Endothelial cell of umbilical vein (primary cell): ENCODE measurements at regions not wholly inside any gene's neighbourhood (a gene's known extent, or its start where the extent isn't known, plus 50 kb on each side); places are given as distances from the start of the nearest gene placed in this dataset.

Source experiments
- BruUV-seq: library from RNA; stranded (reverse); fragments of 400-500 nt; replicated peaks from 2 replicates; lab custom pipeline; 2021; lab: Mats Ljungman, UMichigan
- CTCF ChIA-PET: fragments of 300-600, 350-600 bp; sonication (Branson Sonifier 250); formaldehyde crosslinking; loops from one replicate; lab custom pipeline; 2021; ENCODE audit warnings: antibody characterized with exemption, inconsistent platforms; lab: Charles Lee
- POLR2A ChIA-PET: fragments of 300-600, 350-600 bp; sonication (Branson Sonifier 250); formaldehyde crosslinking; loops from one replicate; lab custom pipeline; 2021; ENCODE audit warnings: antibody characterized with exemption, inconsistent platforms; lab: Charles Lee
- DNase-seq: peaks from one replicate; pipeline ENCODE4 v3.0.0-alpha.2; 2011; ENCODE audit warnings: low read depth, low spot score
- FAIRE-seq: peaks from 2 replicates; lab custom pipeline; 2011; peaks lifted over from hg19 to GRCh38; lab: Jason Lieb, UNC
- H2AFZ ChIP-seq: 2 replicates; pipeline ENCODE4 v1.6.0; 2012; ENCODE audit warnings: low read depth, low read length, control low read depth, inconsistent platforms
- H3K27ac ChIP-seq: 2 replicates; pipeline ENCODE4 v1.5.1; 2011; ENCODE audit warnings: low read depth, mild to moderate bottlenecking, control low read depth, low read length, moderate library complexity; ENCODE audit not compliant: insufficient read depth
- H3K27me3 ChIP-seq, 2 experiments: 2 replicates each; pipeline versions ENCODE4 v1.6.0 to v1.6.1; 2011; ENCODE audit warnings: low read length in 2 of 2, mixed read lengths in 1 of 2; ENCODE audit not compliant: control insufficient read depth in 2 of 2, insufficient read depth in 2 of 2
- H3K36me3 ChIP-seq, 2 experiments: 2 replicates in 1 of 2; 3 replicates in 1 of 2; pipeline ENCODE4 v1.5.1; 2011; ENCODE audit warnings: low read length in 2 of 2, mild to moderate bottlenecking in 1 of 2, moderate library complexity in 1 of 2; ENCODE audit not compliant: control insufficient read depth in 2 of 2, insufficient read depth in 2 of 2; ENCODE audit errors: extremely low read depth in 1 of 2
- H3K4me1 ChIP-seq: 3 replicates; pipeline ENCODE4 v1.5.1; 2011; ENCODE audit warnings: mild to moderate bottlenecking, low read length; ENCODE audit not compliant: control insufficient read depth, insufficient read depth; ENCODE audit errors: extremely low read depth
- H3K4me2 ChIP-seq: 2 replicates; pipeline ENCODE4 v1.6.1; 2011; ENCODE audit warnings: low read length, control low read depth, mixed read lengths; ENCODE audit not compliant: insufficient read depth
- H3K4me3 ChIP-seq, 3 experiments: fragments of 200-600 bp in 1 of 3; sonication (generic), shearing (Covaris generic) in 1 of 3; replicated peaks in 1 of 3; 2 replicates each; pipeline ENCODE4 v1.5.1; 2011 to 2016; ENCODE audit warnings: control low read depth in 3 of 3, low read length in 3 of 3, mild to moderate bottlenecking in 2 of 3, inconsistent platforms in 1 of 3, low read depth in 1 of 3, moderate library complexity in 1 of 3; ENCODE audit not compliant: insufficient read depth in 1 of 3
- H3K79me2 ChIP-seq: 2 replicates; pipeline ENCODE4 v1.6.0; 2012; ENCODE audit warnings: low read length, inconsistent platforms; ENCODE audit not compliant: control insufficient read depth, insufficient read depth
- H3K9ac ChIP-seq: replicated peaks from 2 replicates; pipeline ENCODE3; 2011; ENCODE audit warnings: low read length, control low read depth; ENCODE audit not compliant: insufficient read depth; ENCODE audit errors: extremely low read depth
- H3K9me1 ChIP-seq: replicated peaks from 3 replicates; pipeline ENCODE4 v1.6.0; 2011; ENCODE audit warnings: mild to moderate bottlenecking, low read length; ENCODE audit not compliant: control insufficient read depth, insufficient read depth; ENCODE audit errors: extremely low read depth
- H3K9me3 ChIP-seq: replicated peaks from 2 replicates; pipeline ENCODE4 v1.5.1; 2012; ENCODE audit warnings: low read length, inconsistent platforms; ENCODE audit not compliant: control insufficient read depth, insufficient read depth
- H4K20me1 ChIP-seq: replicated peaks from 2 replicates; pipeline ENCODE3; 2011; ENCODE audit warnings: mild to moderate bottlenecking, low read length; ENCODE audit not compliant: control insufficient read depth, insufficient read depth; ENCODE audit errors: extremely low read depth
- EZH2 ChIP-seq: IDR thresholded peaks from 2 replicates; pipeline ENCODE4 v1.6.1; 2012; ENCODE audit warnings: borderline replicate concordance, low read depth, mild to moderate bottlenecking, moderate library complexity, low read length, inconsistent platforms; ENCODE audit not compliant: severe bottlenecking
- FOS ChIP-seq: IDR thresholded peaks from 2 replicates; pipeline ENCODE4 v1.6.1; 2011; ENCODE audit warnings: mild to moderate bottlenecking, low read length, moderate library complexity, borderline replicate concordance; ENCODE audit not compliant: insufficient read depth
- GATA2 ChIP-seq: IDR thresholded peaks from 2 replicates; pipeline ENCODE4 v1.7.0; 2011; ENCODE audit warnings: low read depth, mild to moderate bottlenecking, moderate library complexity, mixed read lengths, low read length; ENCODE audit not compliant: insufficient read length, insufficient read depth
- JUN ChIP-seq: IDR thresholded peaks from 2 replicates; pipeline ENCODE4 v1.6.1; 2011; ENCODE audit warnings: borderline replicate concordance, low read depth; ENCODE audit not compliant: insufficient read length, insufficient read depth
- MYC ChIP-seq: IDR thresholded peaks from one replicate; pipeline ENCODE4 v1.6.1; 2011; ENCODE audit warnings: mild to moderate bottlenecking, low read depth, low read length
- POLR2A ChIP-seq: IDR thresholded peaks from 2 replicates; pipeline ENCODE4 v1.6.1; 2012; ENCODE audit warnings: low read depth, mild to moderate bottlenecking, control low read depth, low read length
- POLR2AphosphoS5 ChIP-seq: IDR thresholded peaks from 2 replicates; pipeline ENCODE4 v1.6.1; 2012; ENCODE audit warnings: low read depth, mild to moderate bottlenecking, control low read depth, low read length, moderate library complexity; ENCODE audit not compliant: insufficient read depth
- dilution Hi-C: fragments of 300-500 bp; cut with MboI; formaldehyde crosslinking; loops from one replicate; pipeline ENCODE4 v1.15.0; 2019; ENCODE audit warnings: low sequenced_read_pairs; ENCODE audit not compliant: extremely low pct_ligation_motif_present
- intact Hi-C: fragments of 100-400 bp; cut with micrococcal nuclease; formaldehyde crosslinking; loops from one replicate; pipeline ENCODE4 v1.10.0; 2022
- TF ChIP-seq, protein P1 (sequence below), 2 donors: IDR thresholded peaks; 1 replicate in 1 of 2; 2 replicates in 1 of 2; pipeline ENCODE4 v1.5.1; 2011; ENCODE audit warnings: low read length in 2 of 2, mild to moderate bottlenecking in 2 of 2, moderate library complexity in 2 of 2, control low read depth in 1 of 2, inconsistent platforms in 1 of 2, low read depth in 1 of 2; ENCODE audit not compliant: insufficient read depth in 1 of 2; ENCODE audit errors: extremely low read depth in 1 of 2

DNA sequence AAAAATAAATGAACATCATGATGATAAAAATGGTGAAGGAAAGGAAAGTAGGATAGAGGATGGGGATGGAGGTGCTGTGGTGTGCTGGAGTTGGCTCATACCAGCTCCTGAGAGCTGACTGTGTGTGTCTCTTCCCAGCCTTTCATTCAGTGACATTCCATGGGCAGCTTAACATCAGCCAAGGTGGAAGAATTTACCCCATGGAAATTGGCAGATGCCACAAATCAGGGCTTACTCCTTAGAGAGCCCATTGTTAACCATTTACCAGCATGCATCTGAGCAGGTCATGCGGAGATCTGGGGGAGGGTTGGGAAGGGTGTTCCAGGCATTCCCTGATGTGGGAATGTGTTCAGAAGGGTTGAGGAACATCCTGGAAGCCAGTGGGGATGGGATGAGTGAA is 164.7 kb upstream of the MYL2 start:
- Histone ChIP-seq H4K20me1 (no peaks in the 10 kb centered on the region), H2AFZ (no peak overlapping the region), H3K4me2 (no peak overlapping the region), H3K36me3 (no peaks in the 10 kb centered on the region), H3K9me3 (no peaks in the 10 kb centered on the region), H3K79me2 (no peaks in the 10 kb centered on the region), H3K9ac (no peak overlapping the region), H3K4me1 (no peaks in the 10 kb centered on the region), H3K4me3 (no peak overlapping the region), H3K9me1 (no peaks in the 10 kb centered on the region), H3K27me3 (no peaks in the 10 kb centered on the region), H3K27ac (no peak overlapping the region)
- no peak for DNase-seq
- intact Hi-C loops, result no loop called here
- POLR2A ChIA-PET, result no interaction called here
- FAIRE-seq, result no peak
- CTCF ChIA-PET, result no interaction called here
- dilution Hi-C loops, result no loop called here
- TF ChIP-seq EZH2 (no peak), POLR2A (no peak), POLR2AphosphoS5 (no peak), GATA2 (no peak), FOS (no peak), JUN (no peak), MYC (no peak)
- TF ChIP-seq, protein P1, sequence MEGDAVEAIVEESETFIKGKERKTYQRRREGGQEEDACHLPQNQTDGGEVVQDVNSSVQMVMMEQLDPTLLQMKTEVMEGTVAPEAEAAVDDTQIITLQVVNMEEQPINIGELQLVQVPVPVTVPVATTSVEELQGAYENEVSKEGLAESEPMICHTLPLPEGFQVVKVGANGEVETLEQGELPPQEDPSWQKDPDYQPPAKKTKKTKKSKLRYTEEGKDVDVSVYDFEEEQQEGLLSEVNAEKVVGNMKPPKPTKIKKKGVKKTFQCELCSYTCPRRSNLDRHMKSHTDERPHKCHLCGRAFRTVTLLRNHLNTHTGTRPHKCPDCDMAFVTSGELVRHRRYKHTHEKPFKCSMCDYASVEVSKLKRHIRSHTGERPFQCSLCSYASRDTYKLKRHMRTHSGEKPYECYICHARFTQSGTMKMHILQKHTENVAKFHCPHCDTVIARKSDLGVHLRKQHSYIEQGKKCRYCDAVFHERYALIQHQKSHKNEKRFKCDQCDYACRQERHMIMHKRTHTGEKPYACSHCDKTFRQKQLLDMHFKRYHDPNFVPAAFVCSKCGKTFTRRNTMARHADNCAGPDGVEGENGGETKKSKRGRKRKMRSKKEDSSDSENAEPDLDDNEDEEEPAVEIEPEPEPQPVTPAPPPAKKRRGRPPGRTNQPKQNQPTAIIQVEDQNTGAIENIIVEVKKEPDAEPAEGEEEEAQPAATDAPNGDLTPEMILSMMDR (IDR thresholded peaks at IDR 0.05; ENCODE audit: extremely low read depth in 1 of 2, insufficient read depth in 1 of 2, low read depth in 1 of 2, low read length in 2 of 2), result no peak
- no TSS peak for BruUV-seq
